ENCODE measurements at regions not wholly inside any gene's neighbourhood (a gene's known extent, or its start where the extent isn't known, plus 50 kb on each side); places are given as distances from the start of the nearest gene placed in this dataset.

- TF ChIP-seq CTCF (IDR thresholded peaks at IDR 0.05): no peak
- TF ChIP-seq POLR2A (IDR thresholded peaks at IDR 0.05; ENCODE audit: low read depth): no peak
- TF ChIP-seq POLR2AphosphoS5 (IDR thresholded peaks at IDR 0.05): no peak
Observed at GRCh38 chr14:101032433-101032832, 128.9 kb upstream of the RTL1 start.
